HuH-7.5 (cell line): ENCODE measurements at regions not wholly inside any gene's neighbourhood (a gene's known extent, or its start where the extent isn't known, plus 50 kb on each side); places are given as distances from the start of the nearest gene placed in this dataset.
"Not testable (repeated sequence)": the region's sequence is repeated elsewhere in the genome, so short reads cannot be mapped to it uniquely, and the experiment has no call there.

Experiments
- DNase-seq: peaks from one replicate; pipeline ENCODE4 v3.0.0; 2011; ENCODE audit warnings: low spot score

GRCh38 chr15:58361273-58361759 is 70.5 kb upstream of the LIPC start:
- DNase-seq = no peak

GRCh38 chr15:58362262-58362922 is 69.4 kb upstream of the LIPC start:
- no peak for DNase-seq

- not testable (repeated sequence) for DNase-seq
Measured at GRCh38 chr15:58363118-58363517, 68.7 kb upstream of the LIPC start.

- not testable (repeated sequence) for DNase-seq
Measured at GRCh38 chr15:58363673-58364072, 68.1 kb upstream of the LIPC start.

- not testable (repeated sequence) for DNase-seq
Measured at GRCh38 chr15:58365098-58365497, 66.7 kb upstream of the LIPC start.

GRCh38 chr15:58369261-58369701 is 62.5 kb upstream of the LIPC start:
- no peak for DNase-seq

GRCh38 chr15:58369956-58370355 is 61.8 kb upstream of the LIPC start:
- no peak for DNase-seq

- no peak for DNase-seq
Measured at GRCh38 chr15:58374147-58374546, 57.6 kb upstream of the LIPC start.

GRCh38 chr15:58377193-58377592 is 54.6 kb upstream of the LIPC start:
- no peak for DNase-seq

GRCh38 chr15:58378241-58379085 is 53.3 kb upstream of the LIPC start:
- no peak for DNase-seq

- not testable (repeated sequence) for DNase-seq
Measured at GRCh38 chr15:58379454-58379853, 52.3 kb upstream of the LIPC start.

- no peak for DNase-seq
Measured at GRCh38 chr15:58380280-58380945, 51.4 kb upstream of the LIPC start.

GRCh38 chr15:58381697-58382096 is 50.1 kb upstream of the LIPC start:
- DNase-seq = no peak
